HG02938 (cell line): ENCODE measurements at regions not wholly inside any gene's neighbourhood (a gene's known extent, or its start where the extent isn't known, plus 50 kb on each side); places are given as distances from the start of the nearest gene placed in this dataset.
"Not testable (repeated sequence)": the region's sequence is repeated elsewhere in the genome, so short reads cannot be mapped to it uniquely, and the experiment has no call there.

Experiments used
- ATAC-seq: cut with Tn5 transposase; IDR thresholded peaks from one replicate; pipeline ENCODE4 v1.9.1; 2021; ENCODE audit warnings: mild to moderate bottlenecking, moderate library complexity; ENCODE audit not compliant: unreplicated experiment

DNA sequence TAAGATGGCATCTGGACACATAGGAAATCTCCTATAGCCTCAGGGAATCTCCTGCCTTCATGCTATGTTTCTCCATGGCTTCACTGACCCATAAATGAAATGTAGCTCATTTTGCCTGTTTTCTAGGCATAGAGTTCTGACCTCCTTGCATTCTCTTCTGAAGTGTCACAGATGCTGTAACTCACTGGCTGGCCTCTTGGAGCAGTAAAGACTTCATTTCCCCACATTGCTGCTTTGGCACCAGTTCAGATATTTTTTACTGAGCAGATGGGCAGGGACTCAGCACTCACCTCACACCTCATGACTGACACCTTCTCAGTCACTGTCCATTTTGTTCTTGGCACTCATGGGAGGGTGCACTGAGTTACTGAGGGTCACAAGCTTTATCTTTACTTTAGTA, 286.7 kb upstream of the TGFBR2 start:
- peak; percentile 91 for ATAC-seq

DNA sequence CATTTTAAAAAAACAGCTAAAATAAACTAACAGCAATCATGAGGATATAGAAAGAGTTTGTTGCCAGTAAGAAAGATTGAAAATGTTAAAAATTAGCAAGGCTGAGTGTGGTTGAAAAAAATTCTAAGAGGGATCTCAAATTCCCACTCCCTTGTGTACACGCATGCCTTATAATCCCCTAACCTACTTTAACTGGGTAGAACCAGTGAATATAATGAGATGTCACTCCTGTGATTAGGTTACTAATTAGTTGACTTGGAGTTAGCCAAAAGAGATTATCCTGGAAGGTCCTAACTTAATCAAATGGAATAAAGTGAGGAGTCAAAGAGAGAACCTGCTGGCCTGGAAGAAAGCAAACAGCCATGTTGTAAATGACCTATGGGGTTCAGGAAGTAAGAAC, 286.0 kb upstream of the TGFBR2 start:
- no peak for ATAC-seq

DNA sequence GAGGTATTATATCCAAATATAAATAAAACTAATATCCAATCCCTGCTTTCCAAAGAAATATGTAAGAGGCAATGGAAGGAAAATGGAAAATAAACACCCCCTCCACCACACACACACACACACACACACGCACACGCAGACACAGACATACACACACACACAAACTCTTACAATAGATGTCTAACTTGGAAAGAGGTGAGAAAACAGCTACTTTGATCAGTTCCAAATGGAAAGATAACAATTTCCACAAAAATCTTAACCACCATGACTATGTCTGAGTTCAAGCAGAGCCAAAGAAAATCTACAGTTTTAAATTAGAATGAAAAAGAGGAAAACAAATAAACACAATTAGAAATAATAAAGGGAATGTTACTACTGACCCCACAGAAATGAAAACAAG, 285.3 kb upstream of the TGFBR2 start:
- ATAC-seq: no peak

DNA sequence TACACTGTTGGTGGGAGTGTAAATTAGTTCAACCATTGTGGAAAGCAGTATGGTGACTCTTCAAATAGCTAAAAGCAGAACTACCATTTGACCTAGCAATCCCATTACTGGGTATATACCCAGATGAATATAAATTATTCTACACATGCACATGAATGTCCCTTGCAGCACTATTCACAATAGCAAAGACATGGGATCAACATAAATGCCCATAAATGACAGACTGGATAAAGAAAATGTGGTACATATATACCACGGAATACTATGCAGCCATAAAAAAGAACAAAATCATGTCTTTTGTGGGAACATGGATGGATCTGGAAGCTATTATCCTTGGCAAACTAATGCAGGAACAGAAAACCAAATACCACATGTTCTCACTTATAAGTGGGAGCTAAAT, 282.8 kb upstream of the TGFBR2 start:
- ATAC-seq: not testable (repeated sequence)

DNA sequence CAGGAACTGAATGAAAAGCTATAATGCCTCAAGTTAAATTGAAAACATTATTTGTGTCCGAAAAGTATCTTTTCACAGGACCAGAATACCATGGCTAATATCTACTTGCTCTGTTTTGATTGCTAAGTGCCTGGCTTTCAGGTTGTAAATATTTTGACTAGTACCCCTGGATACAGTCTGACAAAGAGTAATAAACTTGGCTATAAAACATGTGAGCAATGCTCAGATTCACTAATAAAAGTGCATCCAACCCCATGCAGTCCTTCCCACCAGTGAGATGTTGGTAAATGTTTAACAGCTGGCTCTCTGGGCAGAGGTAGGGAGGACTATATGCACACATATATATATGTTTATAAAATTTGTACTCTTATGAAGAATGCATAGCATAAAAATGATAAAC, 281.8 kb upstream of the TGFBR2 start:
- no peak for ATAC-seq

DNA sequence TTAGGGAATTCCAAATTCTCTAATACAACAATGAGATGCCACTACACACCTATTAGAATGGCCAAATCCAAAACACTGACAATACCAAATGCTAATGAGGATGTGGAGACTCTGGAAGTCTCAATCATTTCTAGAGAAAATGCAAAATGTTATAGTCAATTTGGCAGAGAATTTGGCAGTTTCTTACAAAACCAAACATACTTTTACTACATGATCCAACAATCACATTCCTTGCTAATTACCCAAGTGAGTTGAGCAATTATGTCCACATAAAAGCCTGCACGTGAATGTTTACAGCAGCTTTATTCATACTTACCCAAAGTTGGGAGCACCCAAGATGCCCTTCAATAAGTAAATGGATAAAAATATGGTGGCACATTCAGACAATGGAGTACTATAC, 278.4 kb upstream of the TGFBR2 start:
- not testable (repeated sequence) for ATAC-seq

DNA sequence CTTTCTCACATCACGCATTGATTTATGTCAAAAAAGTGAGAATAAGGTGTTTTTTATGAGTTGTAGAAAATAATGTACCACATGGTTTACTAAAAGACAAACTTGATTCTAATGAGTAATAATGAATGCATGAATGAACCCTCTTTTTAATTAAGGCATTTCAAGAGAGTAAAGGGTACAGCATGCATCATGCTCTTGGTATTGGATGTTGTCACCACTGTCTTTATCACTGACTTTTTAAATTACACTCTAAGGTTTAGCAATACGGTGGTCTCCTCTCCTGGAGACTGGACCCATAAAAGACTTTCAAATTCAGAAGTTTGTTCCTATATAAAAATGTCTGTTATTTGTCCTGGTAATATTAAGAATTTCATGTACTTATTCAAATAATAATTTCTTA, 277.5 kb upstream of the TGFBR2 start:
- ATAC-seq: not testable (repeated sequence)

DNA sequence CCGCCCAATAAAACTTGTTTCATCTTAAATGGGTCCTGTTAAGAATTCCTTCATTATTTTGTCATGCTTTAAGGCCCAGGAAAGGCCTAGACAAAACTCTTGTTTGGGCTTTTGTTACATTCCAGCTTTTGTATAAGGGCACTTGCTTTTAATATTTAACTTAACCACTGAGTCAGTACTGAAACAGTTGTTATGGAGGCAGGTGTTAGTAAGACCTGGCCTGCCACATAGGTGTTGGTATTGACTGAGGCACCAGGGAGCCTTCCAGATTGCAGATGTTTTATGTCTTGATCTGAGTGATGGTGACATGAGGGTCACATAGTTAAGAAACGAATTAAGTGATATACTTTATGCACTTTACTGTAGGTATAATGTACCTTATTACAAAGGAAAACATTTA, 274.9 kb upstream of the TGFBR2 start:
- no peak for ATAC-seq

DNA sequence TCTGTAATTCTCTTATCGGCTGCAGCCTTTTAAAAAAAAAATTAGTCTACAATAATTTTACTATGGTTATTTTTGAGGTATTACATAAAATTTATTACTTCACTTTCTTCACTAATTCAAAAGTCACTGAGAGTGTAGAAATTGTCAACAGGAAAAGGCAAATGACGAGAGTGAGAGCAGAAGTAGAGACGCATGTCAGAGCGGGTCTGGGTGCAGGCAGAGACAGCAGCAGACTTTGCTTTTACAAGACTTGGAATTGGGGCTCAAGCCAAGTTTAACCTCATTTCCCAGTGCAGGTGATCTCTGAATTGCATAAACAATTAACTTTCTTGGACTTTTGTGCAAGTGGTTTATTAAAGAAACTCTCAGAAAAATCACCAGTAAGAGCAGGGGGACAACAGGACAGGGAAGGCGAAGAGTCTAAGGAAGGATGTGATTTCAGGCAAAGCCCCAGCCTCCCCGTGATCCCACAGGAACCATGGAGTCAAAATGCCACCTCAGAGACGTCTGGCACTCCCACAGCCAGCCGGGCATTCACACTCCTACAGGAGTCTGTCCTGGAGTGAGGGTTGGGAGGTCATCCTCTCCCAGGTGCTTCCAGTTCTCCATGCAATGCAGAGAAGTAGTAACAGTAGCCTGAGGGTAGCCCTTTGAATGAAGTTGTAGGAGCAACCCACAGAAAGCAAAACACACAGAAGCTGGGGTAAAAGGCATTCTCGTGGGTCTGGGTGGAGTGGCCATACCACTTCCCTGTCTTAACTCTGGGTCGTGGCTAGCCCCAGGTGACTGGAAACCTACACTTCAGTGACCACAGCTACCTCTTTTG, 274.0 kb upstream of the TGFBR2 start:
- ATAC-seq: peak; percentile 60

DNA sequence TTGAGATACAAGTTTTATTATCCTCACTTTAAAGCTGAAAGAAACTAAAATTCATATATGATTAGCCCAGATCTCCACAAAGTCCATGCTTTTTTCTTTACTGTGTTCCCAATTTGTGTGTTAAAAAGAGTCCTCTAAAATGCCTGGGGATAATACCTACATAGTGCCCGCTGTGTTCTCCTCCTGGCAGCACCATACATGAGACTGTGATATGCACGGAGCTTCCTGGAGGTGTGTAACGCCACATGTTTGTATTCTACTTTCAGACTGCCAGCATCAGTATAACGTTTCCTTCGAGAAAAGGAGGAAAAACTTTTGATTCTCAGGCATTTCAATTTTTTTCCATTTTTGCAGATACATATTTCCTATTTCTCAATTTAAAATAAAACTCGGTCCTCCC, 273.3 kb upstream of the TGFBR2 start:
- ATAC-seq: no peak

DNA sequence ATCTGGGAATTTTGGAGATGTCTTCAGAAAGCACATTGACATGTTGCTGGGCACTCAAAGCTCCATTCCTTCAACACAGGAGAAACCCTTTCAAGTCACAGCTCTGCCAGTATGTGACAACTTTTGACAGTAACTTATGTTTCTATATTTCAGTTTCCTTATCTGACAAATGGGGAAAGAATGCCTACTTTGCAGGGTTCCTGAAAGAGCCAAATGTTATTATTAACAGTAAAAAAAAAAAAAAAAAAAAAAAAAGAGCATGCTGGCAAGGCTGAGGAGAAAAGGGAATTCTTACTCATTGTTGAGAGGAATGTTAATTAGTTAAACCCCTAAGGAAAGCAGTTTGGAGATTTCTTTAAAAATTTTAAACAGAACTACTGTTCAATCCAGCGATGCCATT, 272.5 kb upstream of the TGFBR2 start:
- no peak for ATAC-seq

DNA sequence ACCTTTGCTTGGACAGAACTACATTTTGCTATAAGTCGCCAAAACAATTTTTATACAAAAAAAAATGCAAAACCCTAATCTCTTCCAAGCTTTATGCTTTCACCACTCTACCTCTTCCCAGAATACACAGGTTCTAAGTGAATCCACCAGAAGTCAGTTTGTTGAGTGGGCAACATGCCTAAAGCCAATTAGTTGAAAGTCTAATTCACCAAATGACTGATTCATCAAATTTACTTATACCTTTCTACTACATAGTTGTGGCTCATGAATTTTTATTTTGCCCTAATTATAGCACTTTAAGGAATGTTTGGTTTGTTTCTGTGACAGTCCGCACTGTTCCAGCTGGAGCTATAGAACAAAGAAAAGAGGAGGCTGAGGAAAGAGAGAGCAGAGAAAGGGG, 265.9 kb upstream of the TGFBR2 start:
- no peak for ATAC-seq

DNA sequence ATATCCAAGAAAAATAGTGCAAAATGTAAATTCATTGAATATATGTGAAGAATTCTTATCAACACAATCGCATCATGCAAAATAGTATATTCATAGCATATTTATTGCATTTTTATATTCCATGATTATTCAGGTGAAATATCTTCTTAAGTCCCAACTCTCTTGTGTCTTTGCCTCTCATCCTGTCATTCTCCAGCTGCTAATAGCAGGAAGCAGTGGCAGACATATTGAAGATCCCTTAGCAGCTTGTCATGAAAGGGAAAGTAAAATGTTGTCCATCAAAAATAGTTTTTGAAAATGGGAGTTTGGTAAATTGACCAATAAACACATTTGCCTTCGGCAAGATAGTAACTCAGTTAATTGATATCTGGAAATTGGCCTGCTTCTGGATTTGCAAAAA, 265.3 kb upstream of the TGFBR2 start:
- no peak for ATAC-seq

DNA sequence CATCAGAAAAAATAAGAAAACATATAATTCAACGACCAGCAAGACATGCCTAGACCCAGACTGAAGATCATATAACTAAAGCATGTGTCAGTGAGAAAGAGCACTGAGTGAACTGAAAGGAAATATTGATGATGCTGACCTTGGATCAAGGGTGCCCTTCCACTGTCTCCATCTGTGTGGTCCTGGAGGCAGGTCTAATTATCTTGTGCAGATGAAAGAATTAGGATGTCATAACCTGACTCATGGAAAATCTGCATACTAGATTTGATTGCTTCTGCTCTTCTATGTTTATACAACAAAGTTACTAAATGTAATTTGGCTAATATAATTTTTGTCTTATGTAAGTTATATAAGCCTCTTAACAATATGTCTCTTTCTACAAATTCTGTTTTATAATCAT, 264.6 kb upstream of the TGFBR2 start:
- no peak for ATAC-seq

DNA sequence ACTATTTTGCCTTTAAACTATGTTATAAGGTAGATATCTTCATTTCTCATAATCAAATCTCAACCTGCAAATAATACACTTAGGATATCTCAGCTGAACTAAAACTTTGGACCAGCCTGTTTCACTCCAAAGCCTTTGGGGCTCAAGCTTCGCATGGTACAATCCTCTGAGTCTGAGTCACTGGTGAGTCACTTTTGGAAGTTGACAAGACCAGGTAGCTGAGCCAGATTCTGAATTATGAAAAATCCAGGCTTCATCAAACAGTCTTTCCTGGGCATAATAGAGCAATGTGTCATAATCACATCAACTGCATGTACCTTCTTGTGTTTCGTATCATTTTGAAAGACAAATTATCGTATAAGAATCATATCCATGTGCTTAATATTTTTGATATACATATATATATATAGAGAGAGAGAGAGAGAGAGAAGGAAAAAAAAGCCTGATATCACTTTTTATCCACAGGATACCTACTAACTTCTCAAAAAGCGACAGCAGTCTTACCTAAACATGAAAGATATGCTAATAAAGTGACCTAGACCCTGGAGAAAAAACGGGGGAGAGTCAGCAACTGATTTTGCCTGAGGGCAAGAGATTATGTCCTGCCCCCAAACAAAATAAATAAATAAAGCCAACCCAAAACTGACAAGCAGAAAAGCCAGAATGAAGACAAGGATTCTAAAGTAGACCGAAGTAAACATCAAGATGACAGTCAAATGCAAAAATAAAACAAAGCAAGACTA, 263.9 kb upstream of the TGFBR2 start:
- no peak for ATAC-seq

DNA sequence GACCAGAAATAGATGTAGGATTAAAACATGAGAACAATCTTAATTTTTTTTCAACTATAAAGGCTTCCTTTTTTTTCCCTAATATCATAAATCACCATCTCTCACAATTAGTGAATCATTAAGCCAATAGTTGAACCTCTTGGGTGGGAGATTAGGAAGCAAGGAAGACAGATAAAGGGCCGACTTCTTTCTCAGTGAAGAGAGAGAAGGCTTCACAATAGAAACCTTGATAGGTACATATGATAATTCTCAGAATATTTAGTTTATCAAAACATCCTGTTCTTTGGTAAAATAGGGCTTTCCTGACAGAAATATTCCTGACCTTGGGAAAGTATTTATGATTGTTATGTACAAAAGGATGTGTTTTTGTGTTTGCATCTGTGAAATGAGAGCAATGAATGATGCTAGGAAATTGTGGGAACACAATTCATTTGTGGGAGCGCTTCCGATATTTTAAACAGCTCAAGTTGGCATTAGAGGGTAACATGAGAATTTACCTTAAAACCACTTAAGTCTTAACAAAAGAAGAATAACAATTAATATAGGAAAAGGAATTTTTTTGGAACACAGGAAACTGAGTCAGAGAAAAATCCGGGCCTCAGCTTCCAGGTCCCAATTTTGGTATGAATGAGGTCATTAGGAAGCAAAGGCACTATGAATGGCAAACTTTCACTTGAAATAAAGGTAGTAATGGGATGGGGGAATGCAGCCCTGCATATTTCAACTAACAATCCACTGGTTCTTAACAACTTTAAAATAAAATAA, 263.2 kb upstream of the TGFBR2 start:
- ATAC-seq: no peak

DNA sequence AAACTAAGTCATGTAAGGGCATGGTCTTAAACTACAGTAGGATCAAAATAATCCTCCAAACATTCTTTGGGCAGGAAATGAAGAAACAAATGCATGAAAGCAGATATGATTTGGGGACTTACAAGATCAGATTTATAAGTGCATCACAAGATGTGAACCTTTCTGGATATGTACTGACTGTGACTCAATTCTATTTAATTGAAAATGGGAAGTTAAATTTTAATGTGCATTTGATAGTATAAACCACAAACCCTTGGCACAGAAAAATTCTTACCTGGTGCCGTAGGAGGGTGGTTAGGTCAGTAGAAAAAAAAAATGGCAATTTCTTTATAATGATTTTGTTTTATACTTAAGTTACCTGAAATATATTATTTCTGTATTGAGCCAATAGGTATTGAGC, 262.5 kb upstream of the TGFBR2 start:
- no peak for ATAC-seq

DNA sequence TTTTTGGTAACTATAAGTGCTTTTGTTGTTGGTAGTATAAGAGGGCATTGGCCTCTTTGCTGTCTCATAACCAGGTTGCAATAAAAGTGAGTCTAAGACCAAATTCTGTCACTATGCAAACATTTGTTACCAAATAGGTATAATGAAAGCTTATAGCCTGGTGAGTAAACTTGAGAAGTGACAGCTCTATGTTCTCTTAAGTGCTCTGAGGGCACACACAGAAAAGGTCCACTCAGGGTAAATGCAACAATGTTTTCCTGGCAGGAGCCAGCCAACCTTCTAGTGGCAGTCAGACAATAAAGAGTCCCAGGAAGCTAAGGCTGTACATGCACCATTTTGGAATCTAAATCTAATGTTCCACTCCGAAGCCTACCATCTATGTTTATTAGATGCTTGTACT, 262.1 kb upstream of the TGFBR2 start:
- no peak for ATAC-seq

DNA sequence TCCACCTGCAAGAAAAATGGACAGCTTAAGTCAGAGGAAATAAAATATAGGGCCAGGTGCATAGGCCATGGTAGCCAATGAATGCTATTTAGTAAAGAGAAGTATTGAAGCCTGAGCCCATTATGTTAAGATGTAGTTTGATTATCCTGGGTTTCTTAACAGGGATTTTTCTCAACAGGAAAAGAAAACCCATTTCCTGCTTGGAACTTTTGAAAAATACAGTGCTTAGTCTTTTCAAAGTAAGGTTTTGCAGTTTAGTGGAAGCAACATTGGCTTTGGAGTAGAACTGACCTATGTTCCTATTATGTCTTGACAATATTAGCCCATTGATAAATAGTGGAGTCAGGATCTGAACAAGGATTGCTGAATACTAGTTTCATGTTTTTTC, 259.5 kb upstream of the TGFBR2 start:
- no peak for ATAC-seq

DNA sequence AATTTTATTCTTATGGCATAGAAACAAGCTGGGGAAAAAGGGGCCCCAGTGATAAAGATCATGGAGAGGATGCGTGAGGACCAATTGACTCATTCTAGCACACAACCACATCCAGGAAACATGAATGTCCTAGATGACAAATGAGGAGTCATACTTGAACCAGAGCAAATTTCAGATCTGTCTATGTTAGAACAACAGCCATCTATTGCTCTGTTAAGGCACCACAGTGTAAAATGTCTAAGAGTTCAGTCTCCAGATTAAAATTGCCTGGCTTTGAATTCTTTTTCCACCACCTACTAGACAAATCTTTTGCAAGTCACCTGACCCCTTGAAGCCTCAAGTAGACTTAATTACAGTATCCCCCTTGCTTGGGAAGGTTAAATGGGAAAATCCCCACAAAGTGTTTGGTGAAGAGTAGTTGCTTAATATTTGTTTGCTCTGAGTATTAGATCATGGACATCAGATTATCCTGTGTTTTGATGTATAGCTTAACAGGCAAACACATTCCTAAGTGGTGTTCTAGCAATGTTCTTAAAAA, 258.7 kb upstream of the TGFBR2 start:
- ATAC-seq: peak; percentile 94

DNA sequence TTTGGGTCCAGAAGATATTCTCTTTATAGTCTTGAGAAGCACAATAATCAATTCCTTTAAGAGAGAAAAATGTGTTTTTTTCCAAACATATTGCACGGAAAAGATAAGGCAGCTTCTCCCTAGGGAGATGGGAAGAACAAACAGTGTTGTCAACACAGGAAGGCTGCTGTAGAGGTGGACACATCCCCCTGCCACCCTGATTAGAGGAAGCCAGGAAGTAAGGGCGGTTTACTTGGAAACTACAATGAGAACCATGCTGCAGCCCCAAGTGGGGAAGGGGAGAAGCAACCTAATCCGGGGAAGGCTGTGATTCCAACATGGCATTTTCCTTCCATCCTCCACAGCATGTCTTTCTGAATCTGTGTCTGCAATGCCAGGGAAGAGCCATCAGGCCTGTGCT, 256.9 kb upstream of the TGFBR2 start:
- no peak for ATAC-seq
